ENCODE measurements at regions not wholly inside any gene's neighbourhood (a gene's known extent, or its start where the extent isn't known, plus 50 kb on each side); places are given as distances from the start of the nearest gene placed in this dataset.

- FAIRE-seq (no peak), DNase-seq (ENCODE audit: insufficient read length, low spot score) (no peak)
These were observed 74.3 kb downstream of the ANKRD7 start for GRCh38 chr7:118298771-118299170.

DNA sequence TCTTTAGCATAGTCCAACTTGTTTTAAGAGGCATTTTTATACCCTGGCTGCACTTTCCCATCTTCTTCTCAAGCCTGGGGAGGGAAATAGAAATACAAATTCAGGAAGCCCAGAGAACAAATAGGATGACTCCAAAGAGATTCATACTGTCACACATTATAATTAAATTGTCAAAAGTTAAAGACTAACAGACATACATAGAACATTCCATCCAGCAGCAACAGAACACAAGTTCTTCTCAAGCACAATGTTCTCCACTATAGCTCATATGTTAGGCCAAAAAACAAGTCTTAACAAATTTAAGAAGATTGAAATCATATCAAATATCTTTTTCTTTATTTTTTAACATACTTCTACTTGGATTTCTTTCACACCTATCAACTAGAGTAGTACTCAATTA lies 75.7 kb downstream of the ANKRD7 start:
- DNase-seq (ENCODE audit: insufficient read length, low spot score) (no peak), FAIRE-seq (no peak)

- DNase-seq (ENCODE audit: insufficient read length, low spot score) (no peak), FAIRE-seq (no peak)
These were observed 79.6 kb downstream of the ANKRD7 start for GRCh38 chr7:118304100-118304499.

DNA sequence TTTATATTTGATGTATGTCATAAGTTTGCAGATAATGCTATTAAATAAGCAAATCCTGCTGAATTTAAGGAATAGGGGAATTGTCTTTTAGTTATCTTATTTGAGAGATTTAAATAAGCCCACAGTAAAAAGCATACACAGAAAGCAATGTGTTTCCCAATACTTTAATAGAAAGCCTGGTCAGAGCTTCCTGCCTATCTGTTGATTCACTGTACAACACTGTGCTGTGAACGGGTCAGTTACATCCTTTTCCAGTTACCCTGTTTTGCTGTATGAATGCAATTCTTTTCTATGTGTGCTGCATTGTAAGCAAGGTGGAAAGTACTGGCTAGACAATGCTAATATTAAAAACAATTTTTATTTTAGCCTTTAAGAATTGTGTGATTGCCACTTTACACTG lies 81.2 kb downstream of the ANKRD7 start:
- FAIRE-seq = no peak

DNA sequence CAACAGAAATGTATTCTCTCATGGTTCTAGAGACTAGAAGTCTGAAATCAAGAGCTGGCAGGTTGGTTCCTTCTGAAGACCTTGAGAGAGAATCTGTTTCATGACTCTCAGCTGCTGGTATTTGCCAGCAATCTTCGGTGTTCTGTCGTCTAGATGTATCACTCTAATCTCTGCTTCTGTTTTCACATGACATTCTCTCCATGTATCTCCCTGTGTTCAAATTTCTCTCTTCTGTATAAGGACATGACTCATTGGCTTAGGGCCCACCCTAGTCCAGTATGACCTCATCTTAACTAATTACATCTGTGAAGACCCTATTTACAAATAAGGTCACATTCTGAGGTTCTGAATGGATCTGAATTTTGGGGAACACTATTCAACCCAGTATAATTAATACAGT lies 82.3 kb downstream of the ANKRD7 start:
- DNase-seq (ENCODE audit: insufficient read length, low spot score) (no peak), FAIRE-seq (no peak)

More for the DNA sequence above, 81.2 kb downstream of the ANKRD7 start:
- DNase-seq (ENCODE audit: insufficient read length, low spot score) = no peak

DNA sequence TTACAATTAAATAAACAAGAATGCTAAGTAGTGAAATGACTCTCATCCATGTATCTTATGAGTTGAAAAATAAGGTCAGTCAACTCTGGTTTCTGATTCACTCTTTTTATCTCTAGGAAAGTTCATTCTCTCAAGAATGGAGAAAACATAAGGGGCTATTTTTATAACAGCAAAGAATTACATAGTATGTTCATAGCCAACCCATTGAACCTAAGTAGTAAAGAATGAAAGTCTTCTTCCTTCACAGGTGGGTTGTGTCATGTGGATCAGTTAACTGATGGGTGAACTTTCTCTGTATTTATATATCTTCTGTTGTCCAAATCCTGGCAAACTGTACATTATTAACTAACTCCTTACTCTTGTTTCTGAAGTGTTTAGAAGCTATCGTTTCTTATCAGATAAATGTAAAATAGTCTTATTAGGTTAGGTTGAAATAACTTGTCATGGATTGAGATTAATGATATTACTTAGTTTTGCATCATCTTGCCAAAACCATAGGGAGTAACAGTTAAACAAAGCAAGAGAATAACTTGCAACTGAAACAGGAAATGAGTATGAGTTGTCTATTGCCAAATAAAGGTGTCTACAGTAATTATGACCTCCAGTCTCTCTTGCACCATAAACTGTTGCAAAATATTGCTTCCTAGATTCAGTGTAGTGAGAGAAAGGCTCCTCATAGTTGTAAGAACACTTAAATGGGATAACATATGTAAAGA lies 86.8 kb downstream of the ANKRD7 start:
- no peak for FAIRE-seq
- no peak for DNase-seq (ENCODE audit: insufficient read length, low spot score)

GRCh38 chr7:118312051-118312450 lies 87.5 kb downstream of the ANKRD7 start:
- no peak for FAIRE-seq

GRCh38 chr7:118312966-118313365 lies 88.5 kb downstream of the ANKRD7 start:
- FAIRE-seq (no peak), DNase-seq (ENCODE audit: insufficient read length, low spot score) (no peak)

More at GRCh38 chr7:118312051-118312450, 87.5 kb downstream of the ANKRD7 start:
- no peak for DNase-seq (ENCODE audit: insufficient read length, low spot score)

- FAIRE-seq = no peak
- DNase-seq (ENCODE audit: insufficient read length, low spot score) = no peak
These were observed 100.4 kb downstream of the ANKRD7 start for GRCh38 chr7:118324790-118325449.

GRCh38 chr7:118325450-118325808 lies 100.9 kb downstream of the ANKRD7 start:
- FAIRE-seq (no peak), DNase-seq (ENCODE audit: insufficient read length, low spot score) (no peak)

GRCh38 chr7:118327174-118327573 lies 102.7 kb downstream of the ANKRD7 start:
- no peak for DNase-seq (ENCODE audit: insufficient read length, low spot score)
- FAIRE-seq = no peak

- FAIRE-seq (no peak), DNase-seq (ENCODE audit: insufficient read length, low spot score) (no peak)
These were observed 104.2 kb downstream of the ANKRD7 start for GRCh38 chr7:118328505-118329211.

DNA sequence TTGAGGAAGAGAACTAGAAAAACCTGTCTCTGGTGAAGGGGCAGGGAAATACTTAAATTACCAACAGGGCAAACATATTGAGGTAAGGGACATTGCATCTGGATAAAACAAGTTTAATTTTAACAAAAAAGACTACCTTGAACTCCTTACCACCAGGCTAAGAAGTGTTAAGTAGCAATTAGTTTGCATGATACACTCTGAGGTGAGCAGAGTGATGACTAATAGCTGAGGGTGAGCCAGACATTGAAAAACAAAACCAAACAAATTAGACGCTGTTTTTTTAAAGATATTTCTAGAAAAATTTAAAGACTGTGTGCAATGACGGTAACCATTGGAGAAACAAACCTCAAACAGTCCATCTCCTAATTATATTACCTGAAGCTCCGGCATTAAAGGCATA lies 105.9 kb downstream of the ANKRD7 start:
- FAIRE-seq (no peak), DNase-seq (ENCODE audit: insufficient read length, low spot score) (no peak)

GRCh38 chr7:118346748-118347147 lies 122.2 kb downstream of the ANKRD7 start:
- DNase-seq (ENCODE audit: insufficient read length, low spot score) = no peak
- FAIRE-seq = no peak

DNA sequence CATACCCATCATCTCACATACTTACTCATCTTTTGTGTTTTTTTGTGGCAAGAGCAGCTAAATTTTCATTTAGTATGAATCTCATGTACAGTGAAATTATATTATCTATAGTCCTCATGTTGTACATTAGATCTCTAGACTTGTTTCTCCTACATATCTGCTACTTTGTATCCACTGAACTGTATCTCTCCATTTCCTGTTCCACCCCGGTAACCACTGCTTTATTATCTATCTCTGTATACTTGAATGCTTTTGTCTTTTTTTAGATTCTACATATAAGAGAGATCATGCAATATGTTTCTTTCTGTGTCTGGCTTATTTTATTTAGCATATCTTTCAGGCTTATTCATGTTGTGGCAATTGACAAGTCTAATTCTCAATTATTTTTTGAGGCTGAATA lies 125.1 kb downstream of the ANKRD7 start:
- DNase-seq (ENCODE audit: insufficient read length, low spot score) = no peak
- FAIRE-seq = no peak

- no peak for DNase-seq (ENCODE audit: insufficient read length, low spot score)
- FAIRE-seq = no peak
These were observed 125.8 kb downstream of the ANKRD7 start for GRCh38 chr7:118350260-118350659.

DNA sequence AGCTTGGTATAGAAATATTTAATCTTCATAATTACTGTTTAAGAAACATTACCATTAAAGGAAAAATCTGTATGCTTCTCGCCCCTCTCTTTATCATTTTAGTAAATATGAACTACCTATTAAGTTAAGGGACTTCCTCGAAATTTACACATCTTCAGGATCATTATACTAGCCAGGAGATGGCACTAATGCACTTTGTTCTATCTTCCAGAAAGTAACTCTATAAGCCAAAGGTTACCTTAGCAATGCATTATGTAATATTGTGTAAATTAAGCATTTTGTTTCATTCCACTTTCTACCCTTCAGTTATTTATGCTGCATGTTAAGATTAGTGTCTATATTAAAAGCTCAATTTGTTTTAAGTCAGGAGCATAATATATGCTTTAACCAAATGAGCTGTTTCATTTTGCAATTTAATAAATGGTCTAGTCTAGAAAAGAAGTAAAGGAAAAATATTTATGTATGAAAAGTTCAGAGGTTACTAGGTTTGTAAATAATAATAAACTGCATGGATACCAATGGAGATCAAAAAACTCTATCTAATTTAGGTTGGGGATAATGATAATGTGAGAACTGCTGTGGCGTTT lies 128.5 kb downstream of the ANKRD7 start:
- FAIRE-seq = no peak

DNA sequence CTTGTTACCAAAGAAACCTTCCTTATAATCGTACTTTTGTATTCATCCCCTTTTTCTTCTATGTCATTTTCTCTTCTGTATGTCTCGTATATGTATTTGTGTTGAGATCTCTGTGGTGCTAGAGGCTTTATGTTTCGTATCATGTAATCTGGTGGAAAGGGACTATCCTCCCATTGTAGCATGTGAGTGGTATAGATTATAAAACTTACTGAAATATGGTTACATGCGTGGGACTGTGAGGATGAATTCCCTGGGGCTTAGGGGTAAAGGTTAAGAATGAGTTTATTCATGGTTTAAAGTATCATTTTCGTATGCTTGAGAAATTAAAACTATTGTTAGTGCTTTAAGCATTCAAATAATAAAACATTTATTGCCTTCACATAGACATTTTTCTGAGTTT lies 141.9 kb downstream of the ANKRD7 start:
- no peak for FAIRE-seq
- no peak for DNase-seq (ENCODE audit: insufficient read length, low spot score)

More for the DNA sequence above, 128.5 kb downstream of the ANKRD7 start:
- DNase-seq (ENCODE audit: insufficient read length, low spot score) = no peak

- no peak for FAIRE-seq
These were observed 144.5 kb downstream of the ANKRD7 start for GRCh38 chr7:118368958-118369357.

DNA sequence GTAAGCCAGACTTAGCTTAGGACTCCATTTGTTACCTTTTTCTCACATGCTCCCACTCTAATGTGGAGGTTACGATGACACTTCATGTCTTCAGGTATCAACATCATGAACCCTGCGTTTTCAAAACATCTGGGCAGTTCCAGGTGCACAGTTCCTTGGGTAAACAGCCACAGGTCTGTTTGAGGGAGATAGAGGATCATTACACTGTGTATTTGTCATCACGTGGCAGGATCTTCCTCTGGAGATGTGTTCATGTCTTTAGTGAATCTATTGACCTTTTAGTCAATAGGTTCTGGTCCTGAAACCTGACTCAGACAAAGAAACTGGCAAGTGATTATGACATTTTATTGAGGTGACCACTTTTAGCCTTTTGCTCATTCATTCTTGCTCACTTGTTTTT lies 145.5 kb downstream of the ANKRD7 start:
- no peak for FAIRE-seq
- DNase-seq (ENCODE audit: insufficient read length, low spot score) = no peak

More at GRCh38 chr7:118368958-118369357, 144.5 kb downstream of the ANKRD7 start:
- DNase-seq (ENCODE audit: insufficient read length, low spot score) = no peak

- FAIRE-seq (no peak), DNase-seq (ENCODE audit: insufficient read length, low spot score) (no peak)
These were observed 148.0 kb downstream of the ANKRD7 start for GRCh38 chr7:118372530-118372929.

All from HTR-8/SVneo (cell line).